WTC11 (cell line): ENCODE measurements at regions not wholly inside any gene's neighbourhood (a gene's known extent, or its start where the extent isn't known, plus 50 kb on each side); places are given as distances from the start of the nearest gene placed in this dataset.

Experiments
- ATAC-seq: fragments of 200-7000 bp; cut with Tn5 transposase; 2 replicates; pipeline ENCODE4 v1.10.0; 2021; ENCODE audit warnings: mild to moderate bottlenecking, moderate library complexity
- CTCF ChIA-PET: fragments of 300-600 bp; sonication (Branson Sonifier 250); formaldehyde crosslinking; loops from one replicate; lab custom pipeline; 2021; ENCODE audit warnings: antibody characterized with exemption; lab: Charles Lee
- POLR2A ChIA-PET: fragments of 350-600 bp; sonication (Branson Sonifier 250); formaldehyde crosslinking; loops from one replicate; lab custom pipeline; 2021; ENCODE audit warnings: antibody characterized with exemption; lab: Charles Lee
- DNase-seq: peaks from one replicate; pipeline ENCODE4 v3.0.0; 2021; ENCODE audit warnings: low spot score
- H3K27ac Mint-ChIP-seq: 2 replicates; pipeline ENCODE4 v1.8.0; 2021; ENCODE audit warnings: mixed read lengths
- H3K27me3 Mint-ChIP-seq: 2 replicates; pipeline ENCODE4 v1.8.0; 2021; ENCODE audit warnings: low read depth, mild to moderate bottlenecking, moderate library complexity, mixed read lengths
- H3K36me3 Mint-ChIP-seq: 2 replicates; pipeline ENCODE4 v1.8.0; 2021; ENCODE audit warnings: mixed read lengths
- H3K4me1 Mint-ChIP-seq: 2 replicates; pipeline ENCODE4 v1.8.0; 2022; ENCODE audit warnings: mixed read lengths
- H3K4me3 Mint-ChIP-seq: 2 replicates; pipeline ENCODE4 v1.8.0; 2021; ENCODE audit warnings: mild to moderate bottlenecking, moderate library complexity, mixed read lengths
- H3K9me3 Mint-ChIP-seq: 2 replicates; pipeline ENCODE4 v1.8.0; 2021; ENCODE audit warnings: mixed read lengths
- ATF1 ChIP-seq: sonication (generic); formaldehyde crosslinking; IDR thresholded peaks from 2 replicates; pipeline ENCODE4 v1.8.1; 2023; ENCODE audit warnings: mild to moderate bottlenecking, moderate library complexity, missing genetic modification reagents
- GABPB1 ChIP-seq: sonication (generic); formaldehyde crosslinking; IDR thresholded peaks from 2 replicates; pipeline ENCODE4 v1.8.1; 2023; ENCODE audit warnings: mild to moderate bottlenecking, missing genetic modification reagents
- JUN ChIP-seq: sonication (generic); formaldehyde crosslinking; IDR thresholded peaks from 2 replicates; pipeline ENCODE4 v1.8.0; 2023; ENCODE audit warnings: mild to moderate bottlenecking, missing genetic modification reagents
- KAT7 ChIP-seq: sonication (generic); formaldehyde crosslinking; IDR thresholded peaks from 2 replicates; pipeline ENCODE4 v1.8.1; 2023; ENCODE audit warnings: missing genetic modification reagents, mild to moderate bottlenecking, borderline replicate concordance
- NFYB ChIP-seq: sonication (generic); formaldehyde crosslinking; conservative IDR thresholded peaks from 2 replicates; pipeline ENCODE4 v1.8.0; 2022; ENCODE audit warnings: low read depth, missing genetic modification reagents
- NR2C2 ChIP-seq: sonication (generic); formaldehyde crosslinking; IDR thresholded peaks from 2 replicates; pipeline ENCODE4 v1.8.0; 2022; ENCODE audit warnings: mild to moderate bottlenecking, missing genetic modification reagents
- OVOL2 ChIP-seq: fragments of 250-450 bp; sonication (Bioruptor Pico); IDR thresholded peaks from 2 replicates; pipeline ENCODE4 v1.9.0; 2021; ENCODE audit warnings: mild to moderate bottlenecking, borderline replicate concordance
- RELA ChIP-seq: sonication (generic); formaldehyde crosslinking; IDR thresholded peaks from 2 replicates; pipeline ENCODE4 v1.8.1; 2022; ENCODE audit warnings: missing genetic modification reagents, mild to moderate bottlenecking, borderline replicate concordance
- SMAD3 ChIP-seq: sonication (generic); formaldehyde crosslinking; IDR thresholded peaks from 2 replicates; pipeline ENCODE4 v1.8.0; 2022; ENCODE audit warnings: missing genetic modification reagents, mild to moderate bottlenecking, borderline replicate concordance
- SP1 ChIP-seq: sonication (generic); formaldehyde crosslinking; conservative IDR thresholded peaks from 2 replicates; pipeline ENCODE4 v1.8.1; 2022; ENCODE audit warnings: missing genetic modification reagents
- TCF7 ChIP-seq: sonication (generic); formaldehyde crosslinking; IDR thresholded peaks from 2 replicates; pipeline ENCODE4 v1.8.0; 2022; ENCODE audit warnings: mild to moderate bottlenecking, low read depth, missing genetic modification reagents, moderate library complexity
- ZBTB21 ChIP-seq: sonication (generic); formaldehyde crosslinking; IDR thresholded peaks from 2 replicates; pipeline ENCODE4 v1.8.1; 2023; ENCODE audit warnings: mild to moderate bottlenecking, missing genetic modification reagents, borderline replicate concordance
- TF ChIP-seq, protein P1 (sequence below): sonication (generic); formaldehyde crosslinking; IDR thresholded peaks from 2 replicates; pipeline ENCODE4 v1.8.0; 2023; ENCODE audit warnings: missing genetic modification reagents
- TF ChIP-seq, protein P2 (sequence below): sonication (generic); formaldehyde crosslinking; IDR thresholded peaks from 2 replicates; pipeline ENCODE4 v1.8.1; 2022; ENCODE audit warnings: mild to moderate bottlenecking, missing genetic modification reagents, moderate library complexity, borderline replicate concordance
- TF ChIP-seq, protein P3 (sequence below): fragments of 250-450 bp; sonication (Bioruptor Pico); conservative IDR thresholded peaks from 2 replicates; pipeline ENCODE4 v1.9.0; 2021; ENCODE audit warnings: mild to moderate bottlenecking
- TF ChIP-seq, protein P4 (sequence below): sonication (generic); formaldehyde crosslinking; IDR thresholded peaks from 2 replicates; pipeline ENCODE4 v1.8.1; 2023; ENCODE audit warnings: mild to moderate bottlenecking, missing genetic modification reagents, borderline replicate concordance
- TF ChIP-seq, protein P5 (sequence below): fragments of 250-450 bp; sonication (Bioruptor Pico); IDR thresholded peaks from 2 replicates; pipeline ENCODE4 v1.9.0; 2021; ENCODE audit warnings: moderate library complexity, mild to moderate bottlenecking, inconsistent platforms, borderline replicate concordance
- TF ChIP-seq, protein P6 (sequence below): sonication (generic); formaldehyde crosslinking; IDR thresholded peaks from 2 replicates; pipeline ENCODE4 v1.8.0; 2022; ENCODE audit warnings: mild to moderate bottlenecking, missing genetic modification reagents
- TF ChIP-seq, protein P7 (sequence below): sonication (generic); formaldehyde crosslinking; IDR thresholded peaks from 2 replicates; pipeline ENCODE4 v1.8.1; 2023; ENCODE audit warnings: mild to moderate bottlenecking, missing genetic modification reagents
- TF ChIP-seq, protein P8 (sequence below): sonication (generic); formaldehyde crosslinking; IDR thresholded peaks from 2 replicates; pipeline ENCODE4 v1.8.1; 2022; ENCODE audit warnings: missing genetic modification reagents, borderline replicate concordance

DNA sequence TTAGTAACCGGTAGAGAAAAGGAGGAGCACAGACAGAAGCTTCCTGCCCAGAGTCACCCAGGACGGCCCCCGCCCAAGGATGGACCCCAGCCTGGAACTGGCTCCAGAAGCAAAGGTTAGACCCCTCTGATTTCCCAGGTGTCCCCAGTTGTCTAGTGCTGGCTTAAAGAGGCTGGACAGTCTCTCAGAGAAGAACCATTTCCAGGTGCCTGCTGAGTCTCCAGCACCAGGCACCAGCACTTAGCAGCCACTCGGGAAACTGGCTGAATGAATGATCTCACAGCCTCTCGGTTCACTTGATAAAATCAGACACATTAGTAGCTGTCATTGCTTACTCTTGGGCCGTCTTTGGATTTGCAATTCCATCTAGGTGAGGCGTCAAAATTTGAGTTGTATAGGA is 139.7 kb upstream of the HES1 start:
- no peak for DNase-seq
- TF ChIP-seq, protein P1, sequence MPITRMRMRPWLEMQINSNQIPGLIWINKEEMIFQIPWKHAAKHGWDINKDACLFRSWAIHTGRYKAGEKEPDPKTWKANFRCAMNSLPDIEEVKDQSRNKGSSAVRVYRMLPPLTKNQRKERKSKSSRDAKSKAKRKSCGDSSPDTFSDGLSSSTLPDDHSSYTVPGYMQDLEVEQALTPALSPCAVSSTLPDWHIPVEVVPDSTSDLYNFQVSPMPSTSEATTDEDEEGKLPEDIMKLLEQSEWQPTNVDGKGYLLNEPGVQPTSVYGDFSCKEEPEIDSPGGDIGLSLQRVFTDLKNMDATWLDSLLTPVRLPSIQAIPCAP (CRISPR knock-in tag) = no peak
- TF ChIP-seq RELA = no peak
- no peak for TF ChIP-seq GABPB1 (CRISPR knock-in tag)
- TF ChIP-seq, protein P2, sequence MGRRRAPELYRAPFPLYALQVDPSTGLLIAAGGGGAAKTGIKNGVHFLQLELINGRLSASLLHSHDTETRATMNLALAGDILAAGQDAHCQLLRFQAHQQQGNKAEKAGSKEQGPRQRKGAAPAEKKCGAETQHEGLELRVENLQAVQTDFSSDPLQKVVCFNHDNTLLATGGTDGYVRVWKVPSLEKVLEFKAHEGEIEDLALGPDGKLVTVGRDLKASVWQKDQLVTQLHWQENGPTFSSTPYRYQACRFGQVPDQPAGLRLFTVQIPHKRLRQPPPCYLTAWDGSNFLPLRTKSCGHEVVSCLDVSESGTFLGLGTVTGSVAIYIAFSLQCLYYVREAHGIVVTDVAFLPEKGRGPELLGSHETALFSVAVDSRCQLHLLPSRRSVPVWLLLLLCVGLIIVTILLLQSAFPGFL = no peak
- TF ChIP-seq, protein P3, sequence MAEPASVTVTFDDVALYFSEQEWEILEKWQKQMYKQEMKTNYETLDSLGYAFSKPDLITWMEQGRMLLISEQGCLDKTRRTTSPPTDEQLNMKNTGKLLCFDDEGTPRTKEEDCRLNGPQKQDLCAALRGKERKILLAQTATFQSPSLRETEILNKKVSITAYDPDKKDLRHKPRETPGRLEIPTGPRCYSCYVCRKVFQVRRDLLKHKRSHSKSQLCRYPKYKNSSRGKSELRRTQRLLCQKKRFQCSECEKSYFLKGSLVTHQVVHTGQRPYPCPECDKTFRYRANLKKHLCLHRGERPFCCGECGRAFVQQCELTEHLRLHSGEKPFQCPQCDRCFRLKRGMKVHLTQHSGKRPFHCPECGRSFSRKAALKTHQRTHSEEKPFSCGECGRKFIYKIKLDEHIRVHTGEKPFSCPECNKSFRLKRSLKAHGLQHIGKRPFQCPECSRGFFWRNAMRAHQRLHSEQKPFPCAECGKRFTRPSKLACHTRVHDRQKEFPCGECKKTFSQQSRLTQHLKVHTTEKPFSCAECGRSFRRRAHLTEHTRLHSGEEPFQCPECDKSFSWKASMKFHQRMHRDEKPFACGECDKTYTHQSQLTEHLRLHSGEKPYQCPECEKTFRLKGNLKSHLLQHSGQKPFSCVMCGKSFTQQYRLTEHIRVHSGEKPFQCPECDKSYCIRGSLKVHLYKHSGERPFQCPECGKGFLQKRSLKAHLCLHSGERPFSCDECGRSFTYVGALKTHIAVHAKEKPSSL (CRISPR knock-in tag) = no peak
- no peak for TF ChIP-seq SMAD3
- no peak for TF ChIP-seq TCF7 (CRISPR knock-in tag)
- TF ChIP-seq OVOL2 (CRISPR knock-in tag) = no peak
- TF ChIP-seq, protein P4, sequence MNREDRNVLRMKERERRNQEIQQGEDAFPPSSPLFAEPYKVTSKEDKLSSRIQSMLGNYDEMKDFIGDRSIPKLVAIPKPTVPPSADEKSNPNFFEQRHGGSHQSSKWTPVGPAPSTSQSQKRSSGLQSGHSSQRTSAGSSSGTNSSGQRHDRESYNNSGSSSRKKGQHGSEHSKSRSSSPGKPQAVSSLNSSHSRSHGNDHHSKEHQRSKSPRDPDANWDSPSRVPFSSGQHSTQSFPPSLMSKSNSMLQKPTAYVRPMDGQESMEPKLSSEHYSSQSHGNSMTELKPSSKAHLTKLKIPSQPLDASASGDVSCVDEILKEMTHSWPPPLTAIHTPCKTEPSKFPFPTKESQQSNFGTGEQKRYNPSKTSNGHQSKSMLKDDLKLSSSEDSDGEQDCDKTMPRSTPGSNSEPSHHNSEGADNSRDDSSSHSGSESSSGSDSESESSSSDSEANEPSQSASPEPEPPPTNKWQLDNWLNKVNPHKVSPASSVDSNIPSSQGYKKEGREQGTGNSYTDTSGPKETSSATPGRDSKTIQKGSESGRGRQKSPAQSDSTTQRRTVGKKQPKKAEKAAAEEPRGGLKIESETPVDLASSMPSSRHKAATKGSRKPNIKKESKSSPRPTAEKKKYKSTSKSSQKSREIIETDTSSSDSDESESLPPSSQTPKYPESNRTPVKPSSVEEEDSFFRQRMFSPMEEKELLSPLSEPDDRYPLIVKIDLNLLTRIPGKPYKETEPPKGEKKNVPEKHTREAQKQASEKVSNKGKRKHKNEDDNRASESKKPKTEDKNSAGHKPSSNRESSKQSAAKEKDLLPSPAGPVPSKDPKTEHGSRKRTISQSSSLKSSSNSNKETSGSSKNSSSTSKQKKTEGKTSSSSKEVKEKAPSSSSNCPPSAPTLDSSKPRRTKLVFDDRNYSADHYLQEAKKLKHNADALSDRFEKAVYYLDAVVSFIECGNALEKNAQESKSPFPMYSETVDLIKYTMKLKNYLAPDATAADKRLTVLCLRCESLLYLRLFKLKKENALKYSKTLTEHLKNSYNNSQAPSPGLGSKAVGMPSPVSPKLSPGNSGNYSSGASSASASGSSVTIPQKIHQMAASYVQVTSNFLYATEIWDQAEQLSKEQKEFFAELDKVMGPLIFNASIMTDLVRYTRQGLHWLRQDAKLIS (CRISPR knock-in tag) = no peak
- no peak for TF ChIP-seq NR2C2 (CRISPR knock-in tag)
- no peak for TF ChIP-seq JUN (CRISPR knock-in tag)
- TF ChIP-seq KAT7 = no peak
- TF ChIP-seq NFYB (CRISPR knock-in tag) = no peak
- no peak for TF ChIP-seq SP1 (CRISPR knock-in tag)
- TF ChIP-seq, protein P5, sequence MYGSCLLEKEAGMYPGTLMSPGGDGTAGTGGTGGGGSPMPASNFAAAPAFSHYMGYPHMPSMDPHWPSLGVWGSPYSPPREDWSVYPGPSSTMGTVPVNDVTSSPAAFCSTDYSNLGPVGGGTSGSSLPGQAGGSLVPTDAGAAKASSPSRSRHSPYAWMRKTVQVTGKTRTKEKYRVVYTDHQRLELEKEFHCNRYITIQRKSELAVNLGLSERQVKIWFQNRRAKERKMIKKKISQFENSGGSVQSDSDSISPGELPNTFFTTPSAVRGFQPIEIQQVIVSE (CRISPR knock-in tag) = no peak
- no peak for TF ChIP-seq ATF1
- TF ChIP-seq, protein P6, sequence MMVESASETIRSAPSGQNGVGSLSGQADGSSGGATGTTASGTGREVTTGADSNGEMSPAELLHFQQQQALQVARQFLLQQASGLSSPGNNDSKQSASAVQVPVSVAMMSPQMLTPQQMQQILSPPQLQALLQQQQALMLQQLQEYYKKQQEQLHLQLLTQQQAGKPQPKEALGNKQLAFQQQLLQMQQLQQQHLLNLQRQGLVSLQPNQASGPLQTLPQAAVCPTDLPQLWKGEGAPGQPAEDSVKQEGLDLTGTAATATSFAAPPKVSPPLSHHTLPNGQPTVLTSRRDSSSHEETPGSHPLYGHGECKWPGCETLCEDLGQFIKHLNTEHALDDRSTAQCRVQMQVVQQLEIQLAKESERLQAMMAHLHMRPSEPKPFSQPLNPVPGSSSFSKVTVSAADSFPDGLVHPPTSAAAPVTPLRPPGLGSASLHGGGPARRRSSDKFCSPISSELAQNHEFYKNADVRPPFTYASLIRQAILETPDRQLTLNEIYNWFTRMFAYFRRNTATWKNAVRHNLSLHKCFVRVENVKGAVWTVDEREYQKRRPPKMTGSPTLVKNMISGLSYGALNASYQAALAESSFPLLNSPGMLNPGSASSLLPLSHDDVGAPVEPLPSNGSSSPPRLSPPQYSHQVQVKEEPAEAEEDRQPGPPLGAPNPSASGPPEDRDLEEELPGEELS (CRISPR knock-in tag) = no peak
- no peak for TF ChIP-seq ZBTB21 (CRISPR knock-in tag)
- TF ChIP-seq, protein P7, sequence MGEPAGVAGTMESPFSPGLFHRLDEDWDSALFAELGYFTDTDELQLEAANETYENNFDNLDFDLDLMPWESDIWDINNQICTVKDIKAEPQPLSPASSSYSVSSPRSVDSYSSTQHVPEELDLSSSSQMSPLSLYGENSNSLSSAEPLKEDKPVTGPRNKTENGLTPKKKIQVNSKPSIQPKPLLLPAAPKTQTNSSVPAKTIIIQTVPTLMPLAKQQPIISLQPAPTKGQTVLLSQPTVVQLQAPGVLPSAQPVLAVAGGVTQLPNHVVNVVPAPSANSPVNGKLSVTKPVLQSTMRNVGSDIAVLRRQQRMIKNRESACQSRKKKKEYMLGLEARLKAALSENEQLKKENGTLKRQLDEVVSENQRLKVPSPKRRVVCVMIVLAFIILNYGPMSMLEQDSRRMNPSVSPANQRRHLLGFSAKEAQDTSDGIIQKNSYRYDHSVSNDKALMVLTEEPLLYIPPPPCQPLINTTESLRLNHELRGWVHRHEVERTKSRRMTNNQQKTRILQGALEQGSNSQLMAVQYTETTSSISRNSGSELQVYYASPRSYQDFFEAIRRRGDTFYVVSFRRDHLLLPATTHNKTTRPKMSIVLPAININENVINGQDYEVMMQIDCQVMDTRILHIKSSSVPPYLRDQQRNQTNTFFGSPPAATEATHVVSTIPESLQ (CRISPR knock-in tag) = no peak
- TF ChIP-seq, protein P8, sequence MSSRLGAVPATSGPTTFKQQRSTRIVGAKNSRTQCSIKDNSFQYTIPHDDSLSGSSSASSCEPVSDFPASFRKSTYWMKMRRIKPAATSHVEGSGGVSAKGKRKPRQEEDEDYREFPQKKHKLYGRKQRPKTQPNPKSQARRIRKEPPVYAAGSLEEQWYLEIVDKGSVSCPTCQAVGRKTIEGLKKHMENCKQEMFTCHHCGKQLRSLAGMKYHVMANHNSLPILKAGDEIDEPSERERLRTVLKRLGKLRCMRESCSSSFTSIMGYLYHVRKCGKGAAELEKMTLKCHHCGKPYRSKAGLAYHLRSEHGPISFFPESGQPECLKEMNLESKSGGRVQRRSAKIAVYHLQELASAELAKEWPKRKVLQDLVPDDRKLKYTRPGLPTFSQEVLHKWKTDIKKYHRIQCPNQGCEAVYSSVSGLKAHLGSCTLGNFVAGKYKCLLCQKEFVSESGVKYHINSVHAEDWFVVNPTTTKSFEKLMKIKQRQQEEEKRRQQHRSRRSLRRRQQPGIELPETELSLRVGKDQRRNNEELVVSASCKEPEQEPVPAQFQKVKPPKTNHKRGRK (CRISPR knock-in tag) = no peak
- H3K9me3 Mint-ChIP-seq = no peaks in the 10 kb centered on the region
- H3K4me1 Mint-ChIP-seq = peaks cover 70% of the 10 kb centered on the region
- ChIA-PET CTCF (interaction anchor here (0.7 to 1.7 kb wide), 4 partner anchors 58 to 401 kb away, joined by 3 to 4 read pairs (median 3); no protein-coding TSS in a partner anchor), POLR2A (no interaction called here)
- H3K27ac Mint-ChIP-seq = no peak overlapping the region
- no peaks in the 10 kb centered on the region for H3K36me3 Mint-ChIP-seq
- ATAC-seq = no peak; the same call in 1 of the 2 replicates
- no peak overlapping the region for H3K4me3 Mint-ChIP-seq
- peaks cover 8% of the 10 kb centered on the region for H3K27me3 Mint-ChIP-seq
